GM21360 (cell line): ENCODE measurements at regions not wholly inside any gene's neighbourhood (a gene's known extent, or its start where the extent isn't known, plus 50 kb on each side); places are given as distances from the start of the nearest gene placed in this dataset.

Experiments
- ATAC-seq: cut with Tn5 transposase; IDR thresholded peaks from one replicate; pipeline ENCODE4 v1.9.1; 2021; ENCODE audit warnings: mild to moderate bottlenecking, moderate library complexity; ENCODE audit not compliant: unreplicated experiment

DNA sequence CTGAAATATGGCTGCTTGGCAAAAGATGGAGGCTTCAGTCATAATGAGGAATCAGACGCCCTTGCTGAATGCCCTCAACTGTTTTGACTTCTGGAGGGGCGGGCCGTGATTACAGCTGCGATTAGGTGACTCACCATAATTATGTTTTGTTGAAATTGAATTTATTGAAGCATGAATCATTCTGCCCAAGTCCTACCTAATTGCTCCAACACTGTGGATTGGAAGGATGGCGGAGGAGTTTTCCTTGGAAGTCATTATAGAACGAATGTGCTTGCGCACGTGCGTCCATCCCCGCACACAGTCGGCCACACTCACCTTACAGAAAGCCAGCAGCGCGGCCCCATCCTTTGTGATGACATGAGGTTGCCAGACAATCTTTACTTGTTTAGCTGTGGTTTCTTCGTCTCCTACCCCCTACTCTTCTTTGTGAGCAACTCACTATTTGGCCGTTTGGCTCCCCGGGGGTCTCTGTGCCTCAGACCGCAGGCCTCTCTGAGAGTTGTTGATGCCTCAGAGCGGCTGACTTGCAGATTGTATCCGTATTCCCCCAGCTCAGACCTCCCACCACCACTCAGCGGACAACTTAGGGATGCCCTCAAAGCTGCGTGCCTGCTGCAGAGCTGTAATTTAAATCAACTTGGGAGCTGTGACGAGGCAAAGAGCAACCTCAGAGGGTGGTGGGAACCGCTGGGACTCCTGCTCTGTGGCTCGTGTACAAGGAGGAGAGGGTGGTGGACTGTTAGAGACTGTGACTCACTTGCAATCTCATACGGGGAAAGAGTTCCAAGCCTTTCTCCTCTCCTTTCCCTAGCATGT lies 513.4 kb downstream of the TNS1 start:
- no peak for ATAC-seq

DNA sequence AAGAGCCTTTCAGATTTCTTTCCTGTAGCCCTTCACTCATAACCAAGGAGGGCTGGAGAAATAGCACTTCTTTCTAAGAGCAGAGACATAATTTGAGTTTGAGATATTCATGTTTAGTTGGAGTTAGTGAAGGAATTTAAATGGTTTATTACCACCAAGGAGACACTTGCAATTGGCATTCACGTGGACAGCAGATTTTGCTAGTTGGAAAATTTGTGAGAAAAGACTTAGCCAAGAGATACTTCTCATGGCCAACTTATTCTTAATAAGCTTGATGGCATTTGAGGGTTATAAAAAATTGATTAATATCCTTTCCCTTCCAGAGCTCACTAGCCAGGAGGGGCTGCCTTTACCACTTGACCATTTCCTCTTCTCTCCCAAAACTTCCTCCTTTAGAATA lies 518.7 kb downstream of the TNS1 start:
- no peak for ATAC-seq

DNA sequence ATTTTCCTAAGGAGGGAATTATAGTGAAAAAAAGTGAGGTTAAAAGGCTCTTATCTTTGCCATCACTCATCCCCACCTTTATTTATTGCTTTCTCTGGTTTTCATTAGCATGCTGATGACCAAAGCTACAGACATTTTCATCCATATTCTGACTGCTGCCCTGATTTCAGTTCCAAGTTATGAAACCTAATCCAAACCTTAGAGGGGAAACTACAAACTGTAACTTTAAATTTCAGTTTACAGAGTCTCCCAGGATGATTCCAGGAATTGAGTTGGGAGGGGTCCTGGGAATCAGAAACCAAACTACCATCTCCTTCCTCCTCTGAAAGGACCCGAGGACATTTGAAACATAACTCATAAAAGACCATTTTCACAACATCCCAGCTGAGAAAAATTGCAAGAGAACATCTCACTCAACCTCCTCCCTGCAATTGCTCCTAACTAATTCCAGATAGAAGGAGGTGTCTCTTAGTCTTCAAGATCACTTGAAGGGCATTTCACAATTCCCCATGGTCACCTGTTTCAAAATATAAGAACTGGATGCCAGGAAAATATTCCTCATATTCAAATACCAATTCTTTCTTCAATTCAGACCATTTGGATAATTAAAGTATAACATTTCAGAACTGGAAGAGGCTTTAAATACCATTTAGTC lies 520.6 kb downstream of the TNS1 start:
- no peak for ATAC-seq

DNA sequence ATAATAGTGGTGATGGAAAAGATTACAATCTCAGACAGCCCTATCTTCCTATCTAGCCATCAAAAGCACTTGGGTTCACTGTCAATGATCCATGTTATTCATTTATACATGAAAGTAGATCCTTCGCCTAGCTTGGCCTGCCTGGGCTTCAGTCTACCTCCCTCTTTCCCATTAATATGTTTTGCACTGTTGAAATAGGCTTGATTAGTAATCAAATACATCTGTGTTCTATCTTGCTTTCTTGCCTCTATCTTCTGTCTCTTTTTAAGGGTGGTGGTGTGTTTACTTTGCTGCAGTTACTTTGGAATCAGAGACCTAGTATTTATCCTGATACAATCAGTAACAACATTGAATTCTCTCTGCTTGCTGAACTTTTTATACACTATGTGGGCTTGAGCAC lies 521.2 kb downstream of the TNS1 start:
- ATAC-seq = no peak

DNA sequence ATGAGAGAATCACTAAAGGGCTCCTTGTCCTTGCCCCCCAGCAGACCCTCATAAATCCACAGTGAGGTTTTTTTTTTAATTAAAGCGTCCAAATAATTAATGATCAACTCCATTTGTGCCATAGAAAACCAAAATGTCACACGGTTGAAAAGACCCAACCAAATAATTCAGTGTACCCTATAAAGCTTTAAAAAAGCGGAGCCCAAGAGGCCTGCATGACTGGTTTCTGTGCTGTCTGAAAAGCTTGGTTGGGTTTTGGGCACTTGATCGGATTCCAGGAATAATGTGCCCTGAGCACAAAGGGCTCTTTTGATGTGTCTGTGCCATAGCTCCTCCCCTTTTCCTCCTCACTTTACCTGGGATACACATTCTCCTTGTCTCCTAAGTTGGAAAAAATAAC lies 523.2 kb downstream of the TNS1 start:
- no peak for ATAC-seq

DNA sequence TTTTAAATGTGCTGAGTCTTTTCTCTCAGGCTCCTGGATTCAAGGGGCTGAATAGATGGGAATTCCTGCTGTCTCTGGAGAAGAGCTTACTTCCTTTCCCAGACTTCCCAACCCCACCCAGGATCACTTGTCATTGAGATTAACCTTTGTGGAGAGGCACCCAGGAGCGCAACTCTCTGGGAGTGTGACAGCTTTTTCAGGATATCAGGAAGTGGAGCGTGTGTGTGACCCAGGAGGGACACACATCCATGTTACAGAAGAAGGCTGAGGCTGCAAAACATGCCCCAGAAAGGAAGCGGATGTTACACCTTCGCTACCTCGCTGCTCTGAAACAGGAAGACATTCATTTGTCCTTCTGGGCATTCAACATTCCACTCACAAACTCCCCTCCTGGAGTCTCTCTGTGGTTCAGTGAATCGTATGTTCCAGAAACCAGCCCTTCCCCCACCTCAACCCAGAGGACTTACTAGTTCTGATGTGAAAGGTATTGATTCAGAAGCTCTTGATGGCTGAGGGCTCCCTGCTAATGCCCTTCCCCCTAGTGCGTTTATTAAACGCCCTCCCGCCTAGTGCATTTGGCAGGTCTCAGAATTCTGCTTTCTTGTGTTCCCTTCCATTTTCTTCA lies 523.9 kb downstream of the TNS1 start:
- no peak for ATAC-seq

DNA sequence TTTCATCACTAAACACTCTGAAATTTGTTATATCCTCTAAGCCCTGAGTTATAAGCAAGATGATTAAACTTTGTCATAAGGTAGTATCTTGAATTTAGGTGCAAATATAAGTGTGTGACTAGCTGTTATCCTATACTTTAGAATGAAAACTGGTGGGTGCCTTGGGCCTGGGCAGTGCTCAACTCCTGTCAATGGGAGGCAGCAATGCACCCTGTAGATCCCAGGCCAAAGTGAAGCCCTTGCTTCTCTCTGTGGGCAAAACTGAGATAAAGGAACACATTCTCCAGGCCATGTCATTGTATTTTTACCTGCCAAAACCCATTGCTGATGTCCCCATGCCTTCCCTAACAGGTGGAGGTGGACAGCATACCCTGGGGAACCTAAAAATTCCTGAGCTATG lies 525.2 kb downstream of the TNS1 start:
- ATAC-seq = no peak

DNA sequence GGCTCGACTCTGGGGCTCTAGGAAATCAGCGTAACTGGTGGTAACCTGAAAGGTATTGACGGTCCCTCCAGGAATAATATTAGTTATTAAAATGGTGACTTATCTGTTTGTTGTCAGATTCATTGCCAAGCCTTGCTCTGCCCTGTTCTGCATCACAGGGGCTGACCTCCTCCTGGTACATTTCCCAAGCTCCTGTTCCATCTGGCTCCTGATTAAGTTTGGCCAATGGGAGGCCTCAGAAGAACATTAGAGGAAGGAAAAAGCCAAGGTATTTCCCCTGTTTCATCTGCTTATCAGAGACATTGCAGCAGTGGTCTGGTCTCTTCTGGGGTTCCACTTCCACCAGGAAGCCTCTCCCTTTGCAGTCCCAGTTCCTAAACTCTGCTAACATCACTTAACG lies 527.0 kb downstream of the TNS1 start:
- ATAC-seq = no peak

DNA sequence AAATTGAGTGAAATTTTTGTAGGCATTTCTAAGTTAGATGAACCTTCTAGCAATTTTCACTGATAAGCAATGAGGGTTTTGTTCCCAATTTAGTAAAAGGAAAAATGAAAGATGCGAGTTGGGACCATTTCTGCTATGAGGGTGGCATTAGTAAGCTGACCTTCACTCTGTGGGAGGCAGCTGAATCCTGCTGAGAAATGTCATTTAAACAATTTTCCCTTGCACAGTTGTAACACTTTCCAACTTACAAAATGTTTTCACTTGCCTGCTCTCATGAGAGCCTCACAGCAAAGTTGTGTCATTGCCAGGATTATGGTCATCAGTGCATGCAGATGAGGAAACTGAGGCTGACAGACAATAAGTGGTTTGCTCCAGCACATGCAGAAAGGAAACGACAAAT lies 527.7 kb downstream of the TNS1 start:
- no peak for ATAC-seq

DNA sequence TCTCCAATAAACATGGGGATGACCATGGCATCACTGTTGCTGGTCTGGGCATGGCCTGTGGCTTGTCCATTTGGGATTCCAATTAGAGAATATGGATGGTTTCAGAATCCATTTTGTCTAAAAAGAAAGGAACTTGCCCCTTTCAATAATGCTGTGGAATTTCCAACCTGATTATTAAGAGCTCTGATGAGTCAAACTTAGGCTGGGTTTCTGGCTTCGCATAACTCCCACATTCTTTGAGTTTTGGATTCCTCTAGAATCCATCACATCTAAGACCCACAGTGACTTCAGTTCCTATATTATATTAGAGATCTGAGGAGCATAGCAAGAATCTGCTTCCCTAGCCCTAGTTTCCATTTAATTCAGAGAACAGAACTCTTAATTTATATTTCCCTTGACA lies 531.5 kb downstream of the TNS1 start:
- no peak for ATAC-seq

DNA sequence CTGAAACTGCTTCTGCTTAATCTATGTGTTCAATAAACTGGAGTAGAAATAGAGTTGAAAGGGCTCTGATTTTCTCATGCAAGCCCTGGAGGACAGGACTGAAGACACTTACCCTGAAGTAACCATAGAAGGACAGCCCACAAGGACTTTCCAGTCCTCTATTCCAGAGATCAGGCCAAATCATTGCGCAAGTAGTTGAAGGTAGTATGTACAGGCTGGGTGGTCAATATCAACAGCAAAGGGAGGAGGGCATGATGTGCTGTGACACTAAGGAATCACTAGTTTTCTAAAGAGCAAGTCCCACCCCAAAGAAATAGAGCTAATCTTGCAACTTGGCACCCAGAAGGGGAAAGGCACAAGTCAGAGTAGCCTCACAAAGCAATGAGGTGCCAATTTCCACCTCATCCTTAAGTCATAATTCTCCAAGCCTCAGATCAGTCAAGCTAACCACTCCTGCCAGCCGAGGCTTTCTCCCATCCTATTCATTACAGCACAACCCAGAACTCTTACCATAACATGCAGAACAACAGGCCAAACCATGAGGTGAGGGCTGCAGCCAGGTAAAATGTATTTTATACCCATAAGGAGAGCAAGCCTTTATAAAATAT lies 533.5 kb downstream of the TNS1 start:
- ATAC-seq = no peak

DNA sequence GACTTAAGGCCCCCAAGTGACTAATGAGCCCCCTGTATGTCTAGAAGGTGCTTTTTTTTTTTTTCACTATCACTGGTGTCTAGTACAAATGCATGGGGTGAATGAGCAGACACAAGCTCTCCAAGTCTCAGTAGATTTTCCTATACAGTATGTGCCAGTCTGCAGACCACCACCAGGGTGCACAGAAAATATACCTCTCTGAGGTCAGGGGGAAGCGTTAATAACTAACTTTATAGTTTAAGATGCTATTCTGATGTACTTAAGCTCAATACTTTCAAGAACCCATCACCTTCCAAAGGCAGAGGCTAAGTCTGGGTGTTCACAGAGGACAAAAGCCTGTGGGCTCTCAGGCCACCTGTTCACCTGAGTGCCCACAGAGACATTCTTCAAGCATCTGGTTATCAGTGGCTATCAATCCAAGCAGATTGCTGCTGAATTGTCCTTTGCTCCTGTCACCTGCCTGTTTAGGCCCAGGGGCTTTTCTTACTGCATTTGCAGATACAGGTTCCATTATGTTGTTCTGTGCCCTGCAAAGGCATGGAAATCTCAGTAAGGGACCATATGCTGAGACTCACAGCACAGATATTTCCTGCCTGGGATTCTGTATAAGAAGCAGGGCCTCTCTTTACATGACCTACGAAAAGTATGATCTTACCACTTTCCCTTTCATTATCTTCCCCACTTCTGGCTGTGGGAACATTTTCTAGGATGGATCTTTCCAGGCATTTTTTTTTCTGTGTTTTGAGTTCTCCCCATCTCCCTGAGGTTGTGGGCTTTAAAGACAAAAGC lies 534.6 kb downstream of the TNS1 start:
- no peak for ATAC-seq

DNA sequence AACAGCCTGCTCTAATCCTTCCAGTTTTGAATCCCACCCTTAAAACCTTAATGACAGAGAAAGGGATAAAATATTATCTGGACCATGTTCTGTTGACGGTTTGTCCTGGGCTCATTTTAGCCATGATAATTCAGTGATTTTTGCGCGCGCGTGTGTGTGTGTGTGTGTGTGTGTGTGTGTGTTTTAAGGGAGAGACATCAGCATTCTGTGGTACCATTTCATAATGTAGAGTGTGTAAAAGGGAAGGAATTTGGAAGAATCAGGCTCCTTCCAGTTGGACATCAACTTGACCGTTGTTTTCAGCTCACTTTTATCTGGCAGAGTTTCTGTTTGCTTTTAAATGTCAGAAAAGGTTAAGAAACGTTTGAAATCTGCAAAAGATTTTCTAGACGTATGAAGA lies 535.5 kb downstream of the TNS1 start:
- no peak for ATAC-seq

DNA sequence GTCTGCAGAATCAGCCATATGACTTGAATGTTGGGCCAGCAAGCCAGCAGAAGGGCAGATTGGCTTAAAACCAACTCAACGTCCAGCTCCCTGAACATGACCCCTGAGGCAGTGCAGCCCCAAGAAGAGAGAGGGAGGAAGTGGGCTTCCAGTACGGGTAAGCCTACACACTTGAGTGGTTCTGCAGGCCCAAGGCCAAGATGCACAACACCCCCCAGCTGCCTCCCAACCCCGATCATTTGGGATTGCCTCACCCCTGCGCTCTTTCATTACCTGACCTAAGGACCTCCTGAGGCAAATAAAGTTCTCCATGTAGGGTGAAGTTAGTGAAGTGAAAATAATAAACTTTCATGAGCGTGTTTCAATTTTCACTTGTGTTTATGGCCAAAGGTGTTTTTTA lies 536.0 kb downstream of the TNS1 start:
- no peak for ATAC-seq

DNA sequence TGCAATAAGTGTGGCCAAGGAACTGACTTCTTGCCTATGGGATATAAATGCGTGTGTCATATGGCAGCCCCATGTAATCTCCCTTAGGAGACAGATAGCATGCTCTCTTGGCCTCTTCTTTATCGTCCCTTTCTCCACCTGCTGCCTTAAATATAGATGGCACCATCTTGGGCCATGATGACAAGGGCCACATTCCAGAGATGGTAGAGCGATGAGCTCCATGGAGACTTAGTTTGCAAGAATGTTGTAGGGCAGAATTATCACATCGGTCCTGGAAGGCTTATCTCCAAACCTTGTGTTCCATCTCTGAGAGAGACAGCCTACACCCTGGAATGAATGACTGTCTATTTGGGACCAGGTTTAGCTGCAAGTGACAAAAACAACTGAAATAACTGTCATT lies 536.7 kb downstream of the TNS1 start:
- ATAC-seq = no peak

DNA sequence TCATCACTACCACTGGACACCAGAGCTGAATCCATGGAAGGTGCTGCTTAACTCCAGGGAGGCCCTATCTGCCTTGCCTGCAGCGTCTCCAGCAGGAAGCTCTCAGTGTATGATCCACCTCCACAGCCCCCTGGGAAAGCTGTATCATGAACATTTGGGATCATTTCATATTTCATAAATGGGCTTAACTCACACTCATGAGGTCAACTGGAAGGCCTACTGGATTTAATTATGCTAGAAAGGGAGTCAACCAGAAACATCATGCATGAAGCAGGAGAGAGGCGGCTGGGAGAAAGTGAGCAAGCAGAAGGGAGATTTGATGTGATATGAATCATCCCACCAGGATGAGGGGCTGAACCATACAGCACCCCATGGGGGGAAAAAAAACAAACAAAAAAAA lies 537.7 kb downstream of the TNS1 start:
- ATAC-seq = no peak

DNA sequence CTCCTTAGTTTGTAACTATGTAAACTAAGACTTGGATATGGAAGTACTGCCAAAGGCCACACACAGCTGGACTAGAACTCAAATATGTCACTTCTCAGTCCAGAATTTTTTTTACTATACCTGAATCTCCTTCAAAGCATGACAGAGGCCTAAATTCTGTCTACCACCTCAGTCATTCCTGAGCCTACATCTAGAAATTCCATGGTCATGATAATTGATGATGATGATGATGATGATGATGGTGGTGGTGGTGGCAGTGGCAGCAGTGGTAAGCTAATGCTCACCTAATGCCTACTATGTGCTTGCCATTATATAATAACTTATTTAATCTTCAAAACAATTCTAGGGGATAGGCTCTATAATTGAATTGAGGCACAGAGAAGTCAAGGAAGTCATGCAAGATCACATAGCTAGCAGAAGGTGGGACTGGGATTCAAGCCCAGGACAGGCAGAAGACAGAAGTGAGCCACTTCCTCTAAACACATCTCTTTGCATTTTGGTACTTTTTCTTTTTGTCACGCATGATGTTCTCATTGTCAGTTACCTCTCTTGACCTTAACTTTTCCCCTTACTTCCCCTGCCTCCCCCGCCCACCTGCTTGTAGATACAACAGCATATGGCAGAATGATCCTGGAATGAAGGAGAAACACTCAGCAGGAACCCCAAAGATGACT lies 539.3 kb downstream of the TNS1 start:
- no peak for ATAC-seq

DNA sequence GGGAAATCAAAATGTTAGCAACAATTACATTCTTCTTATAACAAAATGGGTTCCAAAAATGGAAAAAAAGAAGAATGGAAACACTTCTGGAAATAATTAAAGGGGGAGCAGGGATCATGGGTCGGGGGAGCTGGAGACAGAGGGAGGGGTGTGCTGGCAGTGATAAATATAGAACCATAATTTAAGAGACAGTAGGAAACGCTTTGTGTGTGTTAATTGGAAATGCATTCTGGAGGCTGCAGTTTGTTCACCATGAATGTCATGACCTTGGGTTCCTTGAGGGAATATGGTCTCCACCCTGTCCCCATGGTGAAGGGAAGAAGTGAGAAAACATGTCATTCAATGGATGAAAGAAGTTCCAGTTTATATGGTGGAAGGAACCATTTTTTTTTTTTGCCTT lies 540.7 kb downstream of the TNS1 start:
- ATAC-seq = no peak

DNA sequence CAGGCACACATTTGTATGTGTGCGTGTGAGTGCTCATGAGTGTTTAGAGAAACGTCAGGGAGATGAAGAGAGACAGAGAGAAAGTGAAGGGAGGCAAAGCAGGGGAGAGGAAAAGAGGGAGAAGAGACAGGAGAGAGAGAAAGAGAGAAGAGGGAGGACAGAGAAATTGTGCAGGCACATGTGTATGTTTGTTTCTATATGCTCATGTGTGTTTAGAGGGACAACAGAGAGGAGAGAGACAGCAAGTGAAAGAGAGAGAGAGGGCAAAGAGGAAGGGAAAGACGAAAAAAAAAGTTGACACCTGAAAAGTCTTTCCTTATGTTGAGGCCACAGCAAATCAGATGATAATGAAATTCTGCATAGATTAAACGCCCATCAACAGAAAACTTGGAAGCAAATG lies 541.1 kb downstream of the TNS1 start:
- no peak for ATAC-seq

DNA sequence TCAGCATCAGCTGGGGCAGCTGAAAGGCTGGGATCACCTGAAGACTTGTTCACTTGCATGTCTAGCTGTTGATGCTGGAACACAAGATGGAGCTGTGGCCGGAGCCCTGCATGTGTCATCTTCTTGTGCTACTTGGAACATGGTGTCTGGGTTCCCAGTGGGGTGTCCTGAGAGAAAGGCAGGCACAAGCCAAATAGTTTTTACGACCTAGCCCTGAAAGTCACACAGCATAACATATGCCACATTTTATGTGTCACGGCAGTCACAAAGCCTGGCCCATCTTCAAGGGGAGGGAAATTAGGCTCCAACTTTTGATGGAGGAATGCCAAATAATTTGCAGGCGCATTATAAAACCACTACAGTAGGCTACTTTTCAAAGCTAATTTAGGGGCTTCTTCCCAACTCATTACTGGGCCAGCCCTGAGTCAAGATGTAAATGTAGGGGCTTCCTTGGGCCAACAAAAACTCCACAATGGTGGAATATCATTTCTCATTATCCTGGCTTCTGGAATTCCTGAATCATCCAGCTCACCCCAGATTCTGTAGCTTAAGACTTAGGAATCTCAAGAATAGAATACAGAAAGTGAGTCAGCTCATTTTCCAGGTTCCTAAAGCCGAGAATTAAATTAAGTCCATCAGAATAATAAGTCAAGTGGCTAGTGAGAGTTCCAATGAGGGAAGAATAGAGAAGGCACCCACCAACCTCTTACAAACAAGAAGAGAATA lies 543.0 kb downstream of the TNS1 start:
- ATAC-seq = no peak
